CD4-positive, alpha-beta T cell treated with Interleukin-4 for 4 hours (primary cell): ENCODE measurements at regions not wholly inside any gene's neighbourhood (a gene's known extent, or its start where the extent isn't known, plus 50 kb on each side); places are given as distances from the start of the nearest gene placed in this dataset.
"Not testable (repeated sequence)": the region's sequence is repeated elsewhere in the genome, so short reads cannot be mapped to it uniquely, and the experiment has no call there.

Experiments used
- DNase-seq: peaks from one replicate; pipeline ENCODE4 v3.0.0-alpha.2; 2020

- DNase-seq = no peak
Measured at GRCh38 chr16:16887193-16887592, 508.3 kb downstream of the NPIPA7 start.

- no peak for DNase-seq
Measured at GRCh38 chr16:16890964-16891363, 512.0 kb downstream of the NPIPA7 start.

GRCh38 chr16:16904601-16905000 is 525.7 kb downstream of the NPIPA7 start:
- DNase-seq = no peak

GRCh38 chr16:16905850-16906249 is 526.9 kb downstream of the NPIPA7 start:
- DNase-seq = no peak

GRCh38 chr16:16907089-16907488 is 528.1 kb downstream of the NPIPA7 start:
- DNase-seq = no peak

GRCh38 chr16:16908077-16908476 is 529.1 kb downstream of the NPIPA7 start:
- DNase-seq = no peak

- no peak for DNase-seq
Measured at GRCh38 chr16:16909126-16909525, 530.2 kb downstream of the NPIPA7 start.

GRCh38 chr16:16910666-16911065 is 531.7 kb downstream of the NPIPA7 start:
- no peak for DNase-seq

GRCh38 chr16:16915771-16916170 is 536.8 kb downstream of the NPIPA7 start:
- no peak for DNase-seq

GRCh38 chr16:16917191-16917785 is 538.3 kb downstream of the NPIPA7 start:
- no peak for DNase-seq

- no peak for DNase-seq
Measured at GRCh38 chr16:16923479-16923878, 544.5 kb downstream of the NPIPA7 start.

GRCh38 chr16:16924613-16925012 is 545.7 kb downstream of the NPIPA7 start:
- no peak for DNase-seq

GRCh38 chr16:16925432-16925831 is 545.3 kb downstream of the XYLT1 start:
- no peak for DNase-seq

- DNase-seq = no peak
Measured at GRCh38 chr16:16928532-16929109, 542.1 kb downstream of the XYLT1 start.

- no peak for DNase-seq
Measured at GRCh38 chr16:16930309-16931000, 540.3 kb downstream of the XYLT1 start.

GRCh38 chr16:16933861-16934260 is 536.9 kb downstream of the XYLT1 start:
- DNase-seq = no peak

- no peak for DNase-seq
Measured at GRCh38 chr16:16934660-16935059, 536.1 kb downstream of the XYLT1 start.

GRCh38 chr16:16935909-16936308 is 534.9 kb downstream of the XYLT1 start:
- not testable (repeated sequence) for DNase-seq

GRCh38 chr16:16937576-16937975 is 533.2 kb downstream of the XYLT1 start:
- DNase-seq = no peak

- no peak for DNase-seq
Measured at GRCh38 chr16:16938009-16938408, 532.8 kb downstream of the XYLT1 start.

- DNase-seq = no peak
Measured at GRCh38 chr16:16938980-16939379, 531.8 kb downstream of the XYLT1 start.

- DNase-seq = no peak
Measured at GRCh38 chr16:16940351-16940750, 530.4 kb downstream of the XYLT1 start.

GRCh38 chr16:16942849-16943248 is 527.9 kb downstream of the XYLT1 start:
- not testable (repeated sequence) for DNase-seq

- no peak for DNase-seq
Measured at GRCh38 chr16:16945207-16945606, 525.6 kb downstream of the XYLT1 start.

- DNase-seq = no peak
Measured at GRCh38 chr16:16956376-16956775, 514.4 kb downstream of the XYLT1 start.
